8988T (cell line): ENCODE measurements at regions not wholly inside any gene's neighbourhood (a gene's known extent, or its start where the extent isn't known, plus 50 kb on each side); places are given as distances from the start of the nearest gene placed in this dataset.
A peak's percentile ranks its signal among the peaks of the same experiment; 100 is the strongest.

ENCODE experiments used
- DNase-seq: peaks from one replicate; pipeline ENCODE4 v3.0.0; 2011

- DNase-seq, result no peak
Measured at GRCh38 chr3:193851941-193852674, 259.1 kb downstream of the OPA1 start.

DNA sequence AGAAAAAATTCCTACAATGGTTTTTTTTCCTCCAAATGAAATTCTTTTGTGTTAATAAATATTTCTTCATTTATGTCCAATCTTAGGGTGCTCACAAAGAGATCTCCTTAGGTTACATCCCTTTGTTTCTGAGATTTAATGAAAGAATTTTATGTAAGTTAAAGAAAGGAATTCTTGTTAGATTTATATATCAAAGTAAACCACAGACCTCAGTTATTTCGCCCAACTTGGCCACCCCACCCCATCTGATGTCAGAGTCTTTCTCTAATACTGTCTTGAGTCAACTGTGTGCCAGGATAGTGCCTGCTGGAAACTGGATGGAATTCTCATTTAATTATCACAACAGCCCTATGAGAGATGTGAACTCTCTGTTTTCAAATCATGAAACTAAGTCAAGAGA lies 259.9 kb downstream of the OPA1 start:
- DNase-seq, result no peak

GRCh38 chr3:193853511-193854219 lies 260.7 kb downstream of the OPA1 start:
- no peak for DNase-seq

DNA sequence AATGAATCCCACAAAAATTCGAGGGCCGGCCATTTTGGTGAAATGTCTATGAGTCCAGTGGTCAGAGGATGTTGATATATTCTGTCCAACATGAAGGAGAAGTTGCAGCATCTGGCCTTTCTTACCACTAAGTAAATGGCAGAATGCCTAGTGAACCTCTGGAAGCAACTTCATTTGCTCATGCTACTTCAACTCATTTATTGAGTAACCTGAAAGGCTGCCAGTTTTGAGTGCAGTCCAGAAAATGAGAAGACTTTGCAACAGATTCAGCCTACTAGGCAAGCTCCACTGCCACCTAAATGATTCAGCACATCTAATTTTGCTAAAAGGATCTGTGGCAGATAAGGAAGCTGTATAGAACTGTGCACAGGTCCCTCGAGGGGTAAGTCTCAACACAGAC lies 265.0 kb downstream of the OPA1 start:
- no peak for DNase-seq

- DNase-seq, result no peak
Measured at GRCh38 chr3:193859195-193859594, 266.2 kb downstream of the OPA1 start.

- DNase-seq, result no peak
Measured at GRCh38 chr3:193861012-193861411, 268.0 kb downstream of the OPA1 start.

DNA sequence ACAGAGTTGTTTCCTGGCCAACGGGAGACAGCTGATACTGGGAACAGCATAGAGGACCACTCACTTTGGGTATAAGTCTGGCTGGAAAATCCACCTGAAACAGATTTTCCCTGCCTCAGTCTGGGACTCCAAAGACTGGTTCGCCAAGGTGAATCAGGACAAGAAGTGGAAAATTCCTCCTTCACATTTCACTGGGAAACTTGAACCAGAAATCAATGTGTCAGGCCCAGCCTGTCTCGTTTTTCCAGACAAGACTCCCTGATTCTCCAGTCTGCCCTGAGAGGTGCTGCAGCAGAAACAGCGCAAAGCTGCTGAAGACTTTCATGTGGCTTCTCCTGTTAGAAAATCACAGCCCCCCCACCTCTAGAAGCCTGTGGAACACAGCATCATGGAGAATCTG lies 269.8 kb downstream of the OPA1 start:
- DNase-seq, result no peak

DNA sequence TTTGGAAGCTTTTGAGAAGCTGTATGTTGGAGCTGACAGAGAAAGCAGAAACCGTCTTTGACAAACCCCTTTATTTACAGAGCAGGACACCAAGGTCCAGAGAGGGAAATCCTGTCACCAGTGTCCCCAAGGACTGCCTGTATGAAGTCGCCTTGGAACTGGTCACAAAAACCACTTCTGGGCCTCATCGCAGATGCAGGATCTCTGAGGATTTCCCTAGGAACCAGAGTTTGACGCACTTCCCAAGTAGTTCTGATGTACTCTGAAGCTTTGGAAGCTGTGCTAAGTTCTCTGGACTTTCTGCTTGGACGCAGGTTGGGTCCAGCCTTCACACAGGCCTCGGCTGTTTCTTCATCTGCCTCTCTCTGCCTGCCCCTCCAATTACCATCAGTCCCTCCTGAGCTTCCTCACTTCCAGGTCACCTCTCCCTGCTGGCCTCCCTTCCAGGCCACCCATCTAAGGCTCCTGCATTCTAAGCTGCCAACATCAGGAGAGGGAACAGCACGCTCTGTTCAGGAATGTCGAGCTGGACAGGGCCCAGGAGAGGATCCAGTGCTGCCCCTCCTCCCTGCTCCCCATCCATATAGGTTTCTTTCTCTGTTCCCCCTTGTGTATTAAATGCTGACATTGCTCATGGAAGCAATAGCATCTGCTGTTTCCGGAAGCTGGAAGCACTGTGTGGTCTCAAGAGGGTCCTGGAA lies 270.8 kb downstream of the OPA1 start:
- no peak for DNase-seq

- DNase-seq, result no peak
Measured at GRCh38 chr3:193865339-193865738, 270.6 kb upstream of the HES1 start.

DNA sequence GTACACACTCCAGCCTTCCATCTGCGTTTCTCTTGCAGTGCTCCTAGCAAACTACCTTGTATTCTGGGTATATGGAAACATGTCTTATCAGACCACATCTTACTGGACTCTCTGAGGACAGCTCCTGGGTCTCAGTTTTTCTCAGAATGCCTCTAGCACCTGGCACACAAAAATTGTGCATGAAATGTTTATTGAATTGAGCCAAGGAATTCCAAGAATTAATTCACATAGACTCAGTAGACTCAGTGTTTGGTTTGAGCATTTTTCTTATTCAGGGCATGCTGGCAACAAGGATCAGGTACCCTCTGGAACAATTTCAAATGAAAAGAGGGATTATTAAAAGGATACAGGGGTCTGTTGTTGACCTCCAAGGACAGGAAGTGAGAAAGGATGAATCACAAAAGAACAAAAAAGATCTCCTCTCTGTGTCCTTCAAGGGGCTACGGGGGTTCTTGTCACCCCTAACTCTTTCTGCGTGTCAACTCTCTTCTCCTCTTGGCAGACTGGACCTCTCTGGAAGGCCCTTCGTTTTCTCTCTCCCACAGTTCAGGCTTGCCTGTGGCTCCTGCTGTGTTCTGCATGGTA lies 270.0 kb upstream of the HES1 start:
- DNase-seq, result no peak

DNA sequence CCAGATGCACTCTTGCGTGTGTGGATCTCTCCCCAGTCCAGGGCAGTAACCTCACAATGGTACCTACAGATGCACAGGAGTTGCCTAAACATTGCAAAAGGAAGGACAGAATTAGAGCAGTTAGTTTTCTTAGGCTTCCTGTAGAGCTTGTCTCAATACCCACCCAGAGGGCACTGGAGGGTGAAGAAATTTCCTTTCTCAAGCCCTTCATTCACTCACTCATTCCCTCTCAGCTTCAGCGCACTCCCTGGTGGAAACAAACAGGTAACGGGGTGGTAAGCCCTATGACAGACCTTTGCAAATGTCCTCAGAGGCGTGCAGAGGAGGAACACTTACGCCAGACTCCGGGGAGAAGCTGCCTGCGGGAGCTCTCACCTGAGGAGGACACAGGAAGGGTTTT lies 267.4 kb upstream of the HES1 start:
- no peak for DNase-seq

DNA sequence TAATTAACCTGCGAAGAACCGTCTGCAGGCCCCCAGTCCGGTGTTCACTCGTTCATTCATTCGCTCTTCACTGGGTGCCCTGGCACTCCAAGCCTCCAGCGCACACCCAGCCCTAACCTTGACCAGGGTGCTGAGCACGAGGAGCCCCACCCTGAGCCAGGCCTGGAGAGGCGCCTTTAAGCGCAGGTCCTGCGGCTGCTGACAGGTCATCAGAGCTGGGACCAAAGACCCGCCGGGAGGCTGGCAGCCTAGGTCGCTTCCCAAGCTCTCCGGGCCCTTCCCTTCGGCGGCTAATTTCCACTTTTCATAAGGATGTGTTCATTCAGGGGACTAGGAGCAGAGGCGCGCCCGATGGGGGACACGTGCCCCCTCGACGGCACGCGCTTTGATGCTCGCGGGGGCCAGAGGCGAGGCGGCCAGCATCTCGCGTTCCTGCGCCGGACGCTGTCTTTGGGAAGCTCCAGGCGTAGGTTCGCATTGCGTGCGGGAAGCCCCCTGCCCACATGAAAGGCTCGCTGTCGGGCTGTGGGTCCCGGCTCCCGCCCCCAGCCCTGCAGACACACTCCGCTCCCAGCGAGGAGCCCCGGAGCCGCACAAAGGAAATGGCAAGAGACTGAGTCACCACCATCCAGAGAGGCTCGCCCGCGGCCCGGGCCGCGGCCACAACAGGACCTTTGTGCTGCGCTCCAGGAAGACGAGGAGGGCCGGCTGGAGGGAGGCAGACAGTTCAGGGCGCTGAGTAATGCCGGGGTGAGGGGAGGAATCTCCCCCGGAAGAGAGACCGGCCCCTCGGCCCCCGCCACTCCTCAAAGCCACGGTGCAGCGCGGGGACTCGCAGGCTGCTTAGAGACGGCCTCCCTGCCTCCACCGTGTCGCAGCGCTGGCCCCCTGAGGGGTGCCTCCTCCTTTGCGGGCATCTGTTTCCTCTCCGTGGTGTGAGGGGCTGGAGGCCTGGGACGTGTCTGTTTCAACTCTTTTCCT lies 266.4 kb upstream of the HES1 start:
- peak; percentile 91 for DNase-seq

- no peak for DNase-seq
Measured at GRCh38 chr3:193870376-193871219, 265.4 kb upstream of the HES1 start.

- no peak for DNase-seq
Measured at GRCh38 chr3:193871220-193871485, 264.8 kb upstream of the HES1 start.

GRCh38 chr3:193872265-193872753 lies 263.6 kb upstream of the HES1 start:
- peak; percentile 63 for DNase-seq

DNA sequence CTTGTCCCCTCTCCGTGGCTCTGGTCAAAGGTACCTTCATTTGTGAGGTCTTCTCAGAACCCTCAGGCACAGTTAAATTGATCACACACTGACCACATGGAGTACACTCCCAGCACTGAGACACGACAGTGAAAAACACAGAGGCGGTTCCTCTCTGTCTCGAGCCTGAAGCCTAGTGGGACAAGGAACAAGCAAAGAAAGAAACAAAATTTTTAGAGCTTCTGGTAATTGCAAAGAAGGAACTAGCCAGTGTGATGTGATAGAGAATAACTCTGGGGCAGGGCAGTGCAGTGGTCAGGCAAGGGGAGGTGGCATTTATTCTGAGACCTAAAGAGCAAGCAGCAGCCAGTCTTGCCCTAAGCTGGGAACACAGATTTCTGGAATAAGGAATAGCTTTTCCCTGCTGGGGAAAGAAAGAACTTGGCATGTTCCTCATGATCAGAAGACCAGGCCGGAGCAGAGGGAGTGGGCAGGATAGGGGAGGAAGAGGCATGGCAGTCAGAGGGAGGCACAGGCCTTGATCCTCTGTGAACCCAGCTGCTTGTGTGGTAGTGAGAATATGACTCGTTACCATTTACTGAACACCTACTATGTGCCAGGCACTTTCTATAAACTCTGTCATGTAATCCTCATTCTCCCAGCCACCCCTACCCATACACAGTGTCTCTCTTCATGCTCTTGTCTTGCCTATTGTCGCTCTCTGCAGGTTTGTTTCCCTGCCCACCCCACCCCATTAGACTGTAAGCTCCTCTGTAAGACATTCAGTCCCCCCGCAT lies 262.3 kb upstream of the HES1 start:
- DNase-seq, result no peak

- no peak for DNase-seq
Measured at GRCh38 chr3:193874512-193874911, 261.4 kb upstream of the HES1 start.

DNA sequence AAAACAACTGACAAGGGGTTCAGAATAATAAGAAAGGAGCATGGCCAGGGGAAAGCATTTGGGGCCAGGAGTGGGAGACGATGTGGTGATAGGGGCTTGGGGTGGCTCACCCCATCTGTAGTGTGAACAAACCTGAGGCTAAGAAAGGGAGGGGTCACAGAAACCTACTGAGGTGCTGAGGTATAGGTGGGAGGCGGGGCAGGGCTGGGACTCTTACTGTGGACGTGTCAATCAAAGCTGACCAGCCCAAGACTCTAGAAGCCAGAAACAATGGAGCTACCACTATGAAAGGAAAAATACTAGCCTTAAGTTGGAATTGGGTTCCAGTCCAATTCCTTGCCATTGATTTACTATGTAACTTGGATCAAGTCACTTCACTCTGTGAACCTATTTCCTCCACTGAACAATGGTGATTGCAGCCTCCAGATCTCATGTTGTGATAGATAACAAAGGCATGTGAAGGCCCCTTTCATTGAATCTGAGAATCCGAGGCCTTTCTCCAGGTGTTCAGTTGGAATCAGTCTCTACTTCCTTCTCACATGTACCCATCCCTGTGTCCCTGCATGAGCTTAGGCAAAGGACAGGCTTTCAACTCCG lies 260.9 kb upstream of the HES1 start:
- DNase-seq, result no peak

DNA sequence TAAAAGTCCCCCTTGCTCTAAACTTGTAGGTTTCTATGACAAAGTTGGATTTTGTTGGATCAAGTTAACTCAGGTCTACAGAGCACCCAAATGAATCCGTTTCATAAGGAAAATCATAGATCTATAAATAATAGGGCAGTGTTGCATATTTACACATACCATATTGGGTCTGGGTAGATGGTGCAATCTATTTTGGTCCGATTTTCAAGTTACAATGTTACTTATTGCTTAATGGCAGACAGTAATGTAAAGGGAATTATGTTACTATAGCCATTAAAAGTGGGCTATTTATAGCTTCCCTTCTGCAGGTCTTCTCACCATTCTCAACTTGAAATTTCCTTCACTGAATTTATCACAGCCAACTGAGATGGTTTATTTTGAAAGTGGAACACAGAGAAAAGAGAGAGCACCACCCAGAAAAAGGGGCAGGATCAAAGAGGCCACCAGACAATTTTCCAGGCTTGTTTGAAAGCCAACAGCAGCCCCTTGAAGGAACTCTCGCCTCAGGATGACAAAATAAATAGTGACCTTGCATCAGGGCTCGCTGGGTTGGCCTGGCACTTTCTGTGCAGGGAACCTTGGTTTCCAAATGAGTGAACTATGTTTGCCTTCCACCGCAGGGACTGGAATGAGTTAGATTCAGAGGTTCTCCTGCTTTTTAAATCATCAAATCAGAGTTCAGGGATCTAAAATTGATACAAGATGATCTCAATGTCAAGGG lies 260.2 kb upstream of the HES1 start:
- no peak for DNase-seq
